ENCODE measurements at regions not wholly inside any gene's neighbourhood (a gene's known extent, or its start where the extent isn't known, plus 50 kb on each side); places are given as distances from the start of the nearest gene placed in this dataset.
"Not testable (repeated sequence)": the region's sequence is repeated elsewhere in the genome, so short reads cannot be mapped to it uniquely, and the experiment has no call there.

DNA sequence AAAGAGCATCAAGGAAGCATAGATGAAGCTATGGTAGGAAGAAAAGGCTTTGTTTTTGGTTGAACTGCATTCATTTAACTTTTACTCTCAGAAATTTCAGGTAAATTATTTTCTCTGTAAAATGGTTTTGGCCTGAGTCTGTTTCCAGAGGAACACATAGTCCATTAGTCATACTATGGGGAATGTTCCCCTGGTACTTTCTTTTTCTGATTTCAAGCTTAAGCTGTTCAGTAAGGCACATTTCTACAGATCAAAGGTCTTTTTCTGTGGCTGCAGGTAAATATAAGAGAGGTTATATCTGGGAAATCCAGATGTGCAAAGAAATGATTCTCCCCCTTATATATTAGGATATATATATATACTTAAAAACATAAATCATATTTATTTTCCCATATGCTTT lies 1744.4 kb upstream of the ADGRL3 start:
- FAIRE-seq (no peak), DNase-seq (ENCODE audit: insufficient read length, low spot score) (no peak)

DNA sequence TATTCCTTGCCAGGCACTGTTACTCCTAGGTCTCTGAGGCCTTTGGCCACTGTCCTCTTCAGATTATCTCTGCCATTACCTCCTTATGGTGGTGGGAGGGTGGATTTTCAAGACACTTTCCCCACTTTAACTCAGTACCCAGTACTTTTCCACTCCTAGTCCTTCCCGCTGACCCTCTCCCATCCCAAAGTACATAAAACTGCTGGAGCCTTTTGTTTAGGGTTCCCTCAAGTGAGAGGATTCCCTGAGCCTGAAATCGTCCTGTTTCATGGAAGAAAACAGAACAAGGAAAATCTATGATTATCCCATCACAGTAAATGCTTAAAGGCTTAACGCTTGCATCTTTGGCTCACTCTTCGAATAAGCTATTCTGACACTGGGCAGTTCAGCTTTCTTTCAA lies 1742.5 kb upstream of the ADGRL3 start:
- DNase-seq (ENCODE audit: insufficient read length, low spot score) (no peak), FAIRE-seq (no peak)

DNA sequence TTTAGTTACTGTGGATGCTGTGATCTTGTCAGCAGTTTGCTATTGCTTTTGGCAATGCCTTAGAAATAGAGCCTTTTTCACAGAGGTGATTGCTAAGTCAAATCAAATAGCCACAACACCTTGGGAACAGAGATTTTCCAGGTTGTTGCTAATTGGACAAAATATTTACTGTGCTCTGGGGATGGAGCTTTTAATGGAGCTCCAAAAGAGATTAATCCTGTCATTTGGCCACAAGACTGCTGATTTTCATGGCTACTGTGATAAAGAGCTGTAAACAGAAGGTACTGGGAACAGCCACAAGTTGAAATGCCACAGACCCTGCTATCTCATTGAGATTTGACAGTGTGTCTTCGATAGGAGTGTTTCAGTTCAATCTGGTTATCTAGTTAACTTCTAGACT lies 1715.2 kb upstream of the ADGRL3 start:
- FAIRE-seq: no peak
- DNase-seq (ENCODE audit: insufficient read length, low spot score): no peak

DNA sequence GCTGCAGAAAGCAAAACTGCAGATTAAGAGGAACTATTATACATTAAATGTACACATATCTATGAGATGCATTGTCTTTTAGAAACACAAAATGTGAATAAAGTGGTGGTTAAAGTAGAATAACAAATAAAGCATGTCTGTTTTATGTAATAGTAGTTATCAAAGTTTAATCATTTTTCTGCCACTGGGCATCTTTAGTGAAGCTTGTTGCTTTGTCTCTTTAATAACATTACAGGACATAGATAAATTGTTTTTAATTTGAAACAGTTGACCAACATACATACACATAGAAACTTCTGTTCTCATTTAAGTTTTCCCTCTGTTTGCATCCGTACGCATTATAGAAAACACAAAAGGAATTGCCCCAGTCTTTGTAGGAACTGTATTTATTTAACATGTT lies 1700.0 kb upstream of the ADGRL3 start:
- DNase-seq (ENCODE audit: insufficient read length, low spot score) (no peak), FAIRE-seq (no peak)

DNA sequence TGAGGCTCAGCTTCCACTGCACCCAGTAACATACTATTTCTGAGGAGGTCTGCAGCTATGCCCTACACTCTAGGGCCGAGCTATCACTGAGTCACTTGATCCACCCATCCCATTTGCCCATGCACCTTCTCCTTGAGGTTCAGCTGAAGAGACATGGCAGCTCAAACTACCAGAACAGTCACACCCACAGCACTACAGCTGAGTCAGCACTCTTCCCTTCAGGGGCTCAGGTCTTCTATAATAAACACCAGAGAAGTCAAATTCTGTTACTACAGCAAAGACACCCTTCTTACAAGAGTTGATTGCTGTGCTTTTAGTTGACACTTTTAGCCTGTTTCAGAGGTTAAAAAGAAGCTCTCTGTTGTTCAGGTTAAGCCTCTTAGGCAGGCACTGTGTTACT lies 1696.4 kb upstream of the ADGRL3 start:
- no peak for FAIRE-seq
- no peak for DNase-seq (ENCODE audit: insufficient read length, low spot score)

DNA sequence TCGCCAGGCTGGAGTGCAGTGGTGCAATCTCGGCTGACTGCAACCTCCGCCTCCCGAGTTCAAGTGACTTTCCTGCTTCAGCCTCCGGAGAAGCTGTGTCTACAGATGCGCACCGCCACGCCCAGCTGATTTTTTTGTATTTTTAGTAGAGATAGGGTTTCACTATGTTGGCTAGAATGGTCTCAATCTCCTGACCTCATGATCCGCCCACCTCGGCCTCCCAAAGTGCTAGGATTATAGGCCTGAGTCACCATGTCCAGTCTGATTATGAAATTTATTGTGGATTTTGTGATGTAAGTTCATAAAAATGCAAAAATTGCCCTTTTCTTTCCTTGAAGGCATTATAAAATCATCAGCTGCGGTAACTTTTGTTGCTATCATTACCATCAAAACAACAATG lies 1688.3 kb upstream of the ADGRL3 start:
- FAIRE-seq; DNase-seq (ENCODE audit: insufficient read length, low spot score): not testable (repeated sequence)

DNA sequence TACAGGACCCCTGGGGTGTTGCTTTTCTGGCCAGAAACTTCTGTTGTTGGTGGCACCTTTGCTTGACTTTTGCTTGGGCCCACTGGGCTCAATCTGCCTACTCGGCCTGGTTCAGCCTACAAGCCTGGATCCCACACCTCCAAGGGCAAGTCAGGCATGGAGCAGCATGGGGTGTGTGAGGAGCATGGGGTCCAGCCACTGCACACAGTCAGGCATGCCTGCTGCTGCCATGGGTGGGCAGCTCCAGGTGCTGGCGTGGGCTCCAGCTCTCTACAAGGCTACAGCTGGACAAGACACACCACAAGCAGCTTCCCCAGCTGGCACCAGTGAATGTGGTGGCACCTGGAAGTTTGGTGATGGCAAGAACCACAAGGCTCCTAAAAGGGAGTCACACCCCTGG lies 1683.1 kb upstream of the ADGRL3 start:
- no peak for DNase-seq (ENCODE audit: insufficient read length, low spot score)
- FAIRE-seq: no peak

DNA sequence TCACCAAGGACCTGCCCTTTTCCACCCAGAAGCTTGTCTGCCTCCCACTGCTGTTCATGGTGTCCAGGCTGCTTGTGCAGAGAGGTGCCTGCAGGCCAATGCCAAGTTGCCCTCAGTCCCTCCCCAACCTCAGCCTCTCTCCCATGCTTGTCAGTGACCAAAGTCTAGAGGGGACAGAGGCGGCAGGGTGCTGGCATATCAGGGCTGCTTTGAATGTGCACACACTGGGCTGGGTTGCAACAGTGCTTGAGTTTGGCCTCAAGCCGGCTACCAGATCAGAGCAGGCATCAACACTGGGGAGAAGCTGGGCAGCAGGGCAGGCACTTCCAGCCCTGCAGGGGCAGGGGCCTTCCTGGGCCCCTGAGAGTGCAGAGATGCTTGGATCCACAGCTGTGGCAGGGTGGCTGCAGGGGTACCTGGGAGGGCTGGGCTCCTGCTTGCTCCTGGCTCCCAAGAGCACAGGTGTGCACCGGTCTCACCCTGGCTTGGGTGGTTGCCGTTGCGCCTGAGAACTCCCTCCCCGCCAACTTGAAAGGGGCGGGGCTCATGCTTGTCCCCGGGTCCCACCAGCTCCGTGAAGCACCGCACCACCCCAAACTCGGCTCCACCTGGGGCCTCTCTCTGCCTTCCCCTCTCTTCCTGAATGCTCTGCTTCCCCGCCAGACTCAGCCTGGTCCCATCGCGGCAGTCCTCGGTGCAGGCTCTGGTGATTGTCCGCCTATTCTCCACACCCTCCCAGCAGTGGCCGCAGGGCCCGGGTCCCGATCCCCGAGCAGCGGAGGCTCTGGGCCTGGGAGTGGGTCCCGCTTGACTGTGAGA lies 1681.9 kb upstream of the ADGRL3 start:
- no peak for FAIRE-seq

DNA sequence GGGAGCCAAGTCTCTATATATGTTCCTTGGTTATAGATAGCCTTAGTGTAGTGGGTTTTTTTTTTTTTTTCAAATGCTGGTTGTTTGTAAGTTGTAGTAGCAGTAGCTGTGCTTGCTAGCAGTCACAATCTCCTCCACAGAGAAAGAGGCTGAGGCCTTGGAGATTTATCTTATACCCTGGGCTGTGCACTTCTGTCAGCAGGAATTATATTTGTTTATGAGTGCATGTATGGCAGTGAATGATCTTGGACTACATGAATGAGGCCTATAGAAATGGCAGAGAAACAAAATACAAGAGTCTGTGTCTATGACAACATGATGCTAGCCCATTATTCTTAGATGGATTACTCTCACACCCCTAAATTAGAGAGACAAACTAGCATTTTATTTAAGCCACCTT lies 1674.2 kb upstream of the ADGRL3 start:
- no peak for DNase-seq (ENCODE audit: insufficient read length, low spot score)
- FAIRE-seq: no peak

More for the DNA sequence above, 1681.9 kb upstream of the ADGRL3 start:
- no peak for DNase-seq (ENCODE audit: insufficient read length, low spot score)

DNA sequence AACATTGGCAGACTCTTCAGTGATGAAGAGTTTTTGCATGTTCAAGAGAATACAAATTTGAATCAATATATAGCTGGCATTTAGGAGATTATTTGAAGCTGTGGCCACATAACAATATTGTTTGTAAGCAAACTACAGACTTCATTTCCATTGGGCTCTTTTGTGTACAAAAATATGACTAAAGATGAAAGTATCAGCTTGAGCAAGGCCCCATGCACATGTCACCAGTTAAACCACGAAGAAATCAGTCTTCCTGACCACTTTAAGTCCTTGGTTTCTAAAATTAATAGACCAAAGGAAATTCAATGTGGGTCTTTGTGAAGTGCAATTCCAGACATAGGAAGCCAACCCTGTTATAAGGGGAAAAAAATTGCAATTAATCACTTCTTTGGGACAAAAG lies 1664.6 kb upstream of the ADGRL3 start:
- no peak for DNase-seq (ENCODE audit: insufficient read length, low spot score)
- FAIRE-seq: no peak

DNA sequence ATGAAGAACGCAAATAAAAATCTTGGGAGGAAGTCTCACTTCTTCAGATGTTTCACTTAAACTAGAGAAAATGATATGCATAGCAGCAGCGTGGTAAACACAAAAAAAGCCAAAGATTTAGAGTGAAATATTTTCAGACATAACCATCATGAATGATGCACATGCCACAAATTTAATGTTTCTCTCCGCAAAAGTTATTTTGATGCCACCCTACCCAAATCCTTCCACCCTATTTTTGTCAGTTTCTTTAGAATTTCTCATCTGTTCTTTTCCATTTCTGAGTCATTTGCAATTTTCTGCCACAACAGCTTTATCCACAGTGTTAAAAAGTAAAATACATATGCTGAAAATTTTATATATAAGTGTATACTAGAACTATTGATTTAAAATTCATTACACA lies 1663.7 kb upstream of the ADGRL3 start:
- no peak for FAIRE-seq

DNA sequence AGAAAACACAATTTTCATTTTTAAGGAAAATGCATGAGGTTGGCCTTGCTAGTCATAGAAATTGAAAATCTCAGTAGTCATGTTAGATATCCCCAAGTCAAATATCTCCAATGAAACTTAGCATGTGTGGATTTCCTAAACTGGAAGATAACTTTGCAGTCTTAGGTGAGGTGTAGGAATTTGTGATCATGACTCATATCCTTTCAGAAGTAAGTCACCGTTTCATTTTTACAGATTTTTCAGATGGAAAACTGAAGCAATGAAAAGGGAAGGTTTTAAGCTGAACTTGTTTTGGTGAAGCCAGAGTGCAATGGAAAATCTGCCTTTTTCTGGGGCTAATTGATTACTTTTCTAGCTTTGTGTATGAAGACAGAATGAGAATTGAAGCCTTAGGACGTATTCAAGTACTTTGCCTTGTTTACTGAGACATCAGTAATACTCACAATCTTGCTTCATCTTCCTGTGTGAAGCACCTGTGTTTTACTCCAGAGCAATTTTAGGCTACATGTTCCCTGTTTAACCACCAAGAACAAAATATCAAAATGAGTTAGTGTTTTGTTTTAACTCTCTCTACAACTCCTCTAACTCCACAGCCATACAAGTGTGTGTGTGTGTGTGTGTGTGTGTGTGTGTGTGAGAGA lies 1662.8 kb upstream of the ADGRL3 start:
- DNase-seq (ENCODE audit: insufficient read length, low spot score) (no peak), FAIRE-seq (no peak)

More for the DNA sequence above, 1663.7 kb upstream of the ADGRL3 start:
- no peak for DNase-seq (ENCODE audit: insufficient read length, low spot score)

DNA sequence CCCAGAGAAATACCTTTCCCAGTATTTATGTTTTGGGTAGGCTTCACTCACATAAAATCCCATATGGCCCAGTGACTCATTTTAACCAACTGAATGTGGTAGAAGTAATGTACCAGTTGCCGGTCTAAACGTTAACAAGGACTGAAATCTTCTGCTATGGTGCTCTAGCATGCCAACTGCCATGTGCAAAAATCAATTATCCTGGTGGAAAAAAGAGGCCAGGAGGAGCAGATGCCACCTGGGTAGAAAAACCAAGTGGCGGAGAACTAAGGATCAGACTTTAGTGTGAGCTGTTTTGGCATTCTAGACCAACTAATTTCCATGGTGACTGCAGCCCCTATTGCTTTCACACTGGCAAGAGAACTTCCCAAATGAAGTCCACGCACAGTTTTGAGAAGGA lies 1660.7 kb upstream of the ADGRL3 start:
- no peak for DNase-seq (ENCODE audit: insufficient read length, low spot score)
- FAIRE-seq: no peak

DNA sequence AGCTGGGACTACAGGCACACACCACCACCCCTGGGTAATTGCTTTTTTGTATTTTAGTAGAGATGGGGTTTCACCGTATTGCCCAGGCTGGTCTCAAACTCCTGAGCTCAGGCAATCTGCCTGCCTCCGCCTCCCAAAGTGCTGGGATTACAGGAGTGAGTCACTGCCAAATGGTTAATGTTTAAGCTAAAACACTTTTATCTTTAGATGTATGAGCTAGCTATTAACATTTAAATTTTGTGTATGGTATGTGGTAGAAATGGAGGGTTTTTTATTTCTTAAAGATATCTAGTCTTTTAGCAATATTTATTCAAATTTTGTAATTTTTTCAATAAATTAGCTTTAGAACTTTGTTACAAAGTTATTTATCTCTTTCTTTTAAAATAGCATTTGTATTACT lies 1659.8 kb upstream of the ADGRL3 start:
- DNase-seq (ENCODE audit: insufficient read length, low spot score) (no peak), FAIRE-seq (no peak)

DNA sequence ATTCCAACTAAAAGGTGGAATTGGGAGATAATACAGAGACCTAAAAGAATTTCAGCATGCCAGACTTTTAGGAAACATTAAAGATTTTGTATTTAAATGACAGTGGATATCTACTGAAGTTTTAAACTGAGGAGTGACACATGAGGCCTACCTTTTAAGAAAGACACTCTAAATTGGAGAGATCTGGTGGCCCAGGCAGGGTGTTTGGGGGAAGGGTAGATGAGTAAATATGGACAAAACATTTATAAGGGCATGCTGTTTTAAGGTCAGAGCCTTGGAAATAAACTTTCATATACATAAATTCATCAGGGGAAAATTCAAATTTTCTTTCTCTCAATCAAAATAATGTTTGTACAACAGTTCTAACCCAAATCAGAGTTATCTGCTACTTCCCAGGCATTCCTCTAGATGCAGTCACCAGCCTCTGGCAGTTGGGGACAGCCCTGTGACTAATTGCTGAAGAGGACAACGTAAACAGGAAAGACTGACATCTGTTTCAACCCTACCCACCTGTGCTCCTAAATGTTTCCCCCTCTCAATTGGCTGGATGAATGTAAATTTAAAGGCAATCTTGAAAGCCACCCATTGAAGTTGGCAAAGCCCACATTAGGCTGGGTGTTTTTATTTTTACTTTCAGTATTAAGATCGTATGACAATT lies 1646.9 kb upstream of the ADGRL3 start:
- DNase-seq (ENCODE audit: insufficient read length, low spot score) (no peak), FAIRE-seq (no peak)

DNA sequence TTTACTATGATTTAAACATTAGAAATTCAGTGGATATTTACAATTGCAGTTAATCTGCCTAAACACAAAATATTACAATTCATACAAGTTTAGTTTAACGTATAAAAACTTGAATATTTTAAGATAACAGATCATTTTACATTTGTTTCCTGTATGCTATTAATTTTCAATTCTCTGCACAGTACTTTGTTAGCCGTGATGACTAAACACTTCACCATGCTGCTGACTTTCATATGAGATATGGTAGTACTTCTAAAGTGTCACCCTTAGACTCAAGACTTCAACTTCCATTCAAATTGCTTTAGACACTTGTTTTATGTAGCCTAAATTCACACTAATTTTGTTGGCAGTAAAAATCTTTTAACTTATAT lies 1646.4 kb upstream of the ADGRL3 start:
- FAIRE-seq (no peak), DNase-seq (ENCODE audit: insufficient read length, low spot score) (no peak)

DNA sequence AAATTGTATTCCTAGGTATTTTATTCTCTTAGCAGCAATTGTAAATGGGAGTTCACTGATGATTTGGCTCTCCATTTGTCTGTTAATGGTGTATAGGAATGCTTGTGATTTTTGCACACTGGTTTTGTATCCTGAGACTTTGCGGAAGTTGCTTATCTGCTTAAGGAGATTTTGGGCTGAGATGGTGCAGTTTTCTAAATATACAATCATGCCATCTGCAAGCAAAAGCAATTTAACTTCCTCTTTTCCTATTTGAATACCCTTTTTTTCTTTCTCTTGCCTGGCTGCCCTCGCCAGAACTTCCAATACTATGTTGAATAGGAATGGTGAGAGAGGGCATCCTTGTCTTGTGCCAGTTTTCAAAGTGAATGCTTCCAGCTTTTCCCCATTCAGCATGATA lies 1643.9 kb upstream of the ADGRL3 start:
- not testable (repeated sequence) for FAIRE-seq; DNase-seq (ENCODE audit: insufficient read length, low spot score)

DNA sequence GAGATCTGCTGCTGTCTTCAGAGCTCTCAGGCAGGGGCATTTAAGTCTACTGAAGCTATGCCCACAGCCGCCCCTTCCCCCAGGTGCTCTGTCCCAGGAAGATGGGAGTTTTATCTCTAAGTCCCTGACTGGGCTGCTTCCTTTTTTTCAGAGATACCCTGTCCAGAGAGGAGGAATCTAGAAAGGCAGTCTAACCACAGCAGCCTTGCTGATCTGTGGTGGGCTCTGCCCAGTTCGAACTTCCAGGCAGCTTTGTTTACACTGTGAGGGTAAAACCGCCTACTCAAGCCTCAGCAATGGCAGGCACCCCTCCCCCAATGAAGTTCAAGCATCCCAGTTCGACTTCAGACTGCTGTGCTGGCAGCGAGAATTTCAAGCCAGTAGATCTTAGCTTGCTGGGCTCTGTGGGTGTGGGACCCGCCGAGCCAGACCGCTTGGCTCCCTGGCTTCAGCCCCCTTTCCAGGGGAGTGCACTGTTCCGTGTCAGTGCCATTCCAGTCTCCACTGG lies 1639.9 kb upstream of the ADGRL3 start:
- not testable (repeated sequence) for DNase-seq (ENCODE audit: insufficient read length, low spot score); FAIRE-seq

DNA sequence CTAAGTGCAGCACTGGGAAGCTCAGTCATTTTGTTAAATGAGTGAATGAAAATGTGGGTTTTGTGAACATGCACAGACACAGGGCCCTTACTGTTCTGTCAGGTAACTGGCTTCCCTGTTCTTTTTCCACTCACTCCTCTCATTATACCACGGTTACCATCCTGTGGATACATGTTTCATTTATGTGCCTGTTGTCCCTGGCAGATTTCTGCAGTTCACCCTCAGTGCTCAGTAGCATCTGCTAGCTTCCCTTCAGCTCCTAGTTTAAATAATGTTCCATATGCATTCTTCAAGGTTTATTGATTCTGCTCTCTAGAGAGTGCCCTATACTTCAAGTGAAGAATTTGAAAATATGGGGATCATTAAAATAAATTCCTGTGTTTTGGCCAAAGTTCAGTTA lies 1634.3 kb upstream of the ADGRL3 start:
- DNase-seq (ENCODE audit: insufficient read length, low spot score): no peak
- FAIRE-seq: no peak

DNA sequence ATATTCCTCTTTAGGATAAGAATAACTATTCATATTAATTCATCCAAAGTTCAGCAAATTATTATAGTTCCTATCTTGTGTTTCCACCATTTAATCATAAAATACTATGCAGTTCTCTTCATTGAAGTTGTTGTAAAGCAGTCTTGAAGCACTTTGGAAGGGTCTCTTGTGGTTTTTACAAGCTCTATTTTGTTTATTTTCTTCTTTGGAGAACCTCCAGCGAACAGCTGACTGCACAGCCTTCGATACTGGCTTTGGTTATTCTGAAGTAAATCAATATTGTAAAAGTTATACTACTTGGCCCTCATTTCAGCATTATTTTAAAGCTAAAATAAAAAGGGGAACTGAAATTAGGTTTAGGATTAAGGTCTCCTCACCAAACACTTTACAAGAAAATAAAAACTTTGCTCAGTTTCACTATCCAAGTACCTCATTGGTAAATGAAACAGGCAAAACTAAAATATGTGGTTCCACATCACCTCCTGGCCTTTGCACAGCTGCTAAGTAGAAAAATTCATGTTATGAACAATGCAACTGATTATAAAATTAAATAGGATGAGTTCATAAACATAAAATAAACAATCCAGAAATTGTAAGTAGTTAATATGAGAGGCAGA lies 1629.2 kb upstream of the ADGRL3 start:
- no peak for FAIRE-seq
- no peak for DNase-seq (ENCODE audit: insufficient read length, low spot score)

DNA sequence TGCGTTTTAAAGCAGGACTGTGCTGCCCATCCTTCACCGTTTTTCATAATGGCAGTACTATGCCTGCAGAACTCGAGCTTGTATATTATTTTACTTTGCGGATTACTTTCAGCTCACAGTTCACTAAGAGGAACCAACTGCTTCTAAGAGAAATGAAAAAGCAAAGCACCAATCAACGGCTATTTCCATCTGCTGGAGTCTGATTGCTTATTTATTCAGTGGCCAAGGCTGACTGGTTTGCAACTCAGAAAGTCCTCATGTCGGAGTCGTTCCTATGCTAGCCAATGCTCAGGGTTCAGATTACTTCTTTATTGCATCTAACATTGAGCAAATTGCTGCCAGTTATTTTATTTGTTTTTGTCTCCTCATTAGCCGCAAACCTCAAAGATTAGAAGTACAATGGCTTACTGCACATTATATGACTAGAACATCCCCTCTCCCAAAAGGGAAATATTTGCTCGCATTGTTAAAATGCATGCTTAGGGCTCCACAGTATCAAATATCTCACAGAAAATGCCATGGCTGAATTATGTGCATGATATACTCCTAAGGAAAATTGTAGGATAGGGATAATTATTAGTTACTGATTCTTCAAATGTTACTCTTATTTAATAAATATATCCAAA lies 1628.2 kb upstream of the ADGRL3 start:
- no peak for DNase-seq (ENCODE audit: insufficient read length, low spot score)
- no peak for FAIRE-seq
